ENCODE measurements at regions not wholly inside any gene's neighbourhood (a gene's known extent, or its start where the extent isn't known, plus 50 kb on each side); places are given as distances from the start of the nearest gene placed in this dataset.
A peak's percentile ranks its signal among the peaks of the same experiment; 100 is the strongest.
"Not testable (repeated sequence)": the region's sequence is repeated elsewhere in the genome, so short reads cannot be mapped to it uniquely, and the experiment has no call there.

DNA sequence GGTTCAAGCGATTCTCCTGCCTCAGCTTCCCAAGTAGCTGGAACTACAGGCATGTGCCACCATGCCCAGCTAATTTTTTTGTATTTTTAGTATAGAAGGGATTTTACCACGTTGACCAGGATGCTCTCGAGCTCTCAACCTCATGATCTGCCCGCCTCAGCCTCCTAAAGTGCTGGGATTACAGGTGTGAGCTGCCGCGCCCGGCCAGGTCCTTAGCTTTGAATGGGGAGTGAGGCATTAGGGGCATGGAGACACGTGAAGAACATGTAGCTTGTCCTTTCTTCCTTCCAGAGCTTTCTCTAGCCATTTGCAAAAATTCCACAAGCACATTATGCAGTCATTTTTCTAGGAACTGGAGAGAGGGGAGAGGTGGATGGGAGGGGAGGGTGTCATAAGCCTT lies 167.8 kb downstream of the TM9SF2 start:
- not testable (repeated sequence) for H3K27ac Mint-ChIP-seq

DNA sequence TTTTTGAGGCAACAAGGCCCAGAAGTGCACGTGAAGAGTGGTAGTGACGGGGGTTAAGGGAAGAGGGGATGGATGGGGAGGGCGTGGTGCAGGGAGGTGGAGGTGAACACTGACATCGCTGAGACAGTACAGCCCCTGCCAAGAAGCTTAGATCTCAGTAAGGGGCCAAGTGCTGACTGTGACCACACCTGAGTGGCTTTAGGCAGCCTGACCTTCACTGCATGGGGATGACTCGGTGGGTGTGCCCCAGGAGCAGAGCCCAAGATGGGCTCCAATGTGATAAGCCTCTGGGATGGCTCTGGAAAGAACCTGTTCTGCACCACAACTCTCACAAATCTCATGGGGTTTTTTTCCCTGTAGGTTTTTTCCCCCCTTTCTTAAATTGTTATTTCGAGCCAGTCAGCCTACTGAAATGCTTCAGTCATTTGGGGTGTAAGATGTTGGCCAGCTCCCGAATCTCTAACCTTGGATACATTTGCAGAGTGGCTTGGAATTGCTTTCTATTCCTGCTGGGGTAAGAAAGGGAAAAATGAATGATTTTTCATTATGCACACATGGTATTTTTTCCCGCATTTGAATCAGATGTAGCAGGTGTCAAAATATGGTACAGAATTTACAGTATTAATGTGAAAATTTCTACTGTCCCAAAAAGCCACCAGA lies 165.0 kb downstream of the TM9SF2 start:
- H3K27ac Mint-ChIP-seq = no peak overlapping the region
- H3K36me3 Mint-ChIP-seq (ENCODE audit: low read depth) = no peaks in the 10 kb centered on the region
- H3K27me3 Mint-ChIP-seq = no peaks in the 10 kb centered on the region

More for the DNA sequence above, 167.8 kb downstream of the TM9SF2 start:
- H3K4me1 Mint-ChIP-seq (ENCODE audit: low read depth); H3K36me3 Mint-ChIP-seq (ENCODE audit: low read depth); H3K27me3 Mint-ChIP-seq; H3K4me3 Mint-ChIP-seq; H3K9me3 Mint-ChIP-seq: not testable (repeated sequence)

DNA sequence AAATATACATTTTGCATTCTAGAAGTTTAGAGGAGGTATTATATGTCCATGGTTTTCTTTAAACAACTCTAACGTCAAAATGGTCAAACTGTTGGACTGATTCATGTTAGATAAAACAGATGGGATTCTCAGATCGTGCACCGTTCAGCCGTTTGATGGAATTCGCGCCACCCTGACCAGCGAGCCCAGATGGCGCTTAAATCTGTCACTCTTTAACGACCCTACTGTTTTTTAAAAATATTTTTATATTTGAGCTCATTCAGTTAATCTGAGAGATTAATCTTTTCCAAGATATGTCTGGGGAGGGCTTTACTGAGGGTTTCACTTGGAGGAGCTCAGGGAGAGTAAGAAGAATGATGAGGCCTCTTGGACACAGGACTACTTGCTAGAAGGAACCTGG lies 164.4 kb downstream of the TM9SF2 start:
- H3K36me3 Mint-ChIP-seq (ENCODE audit: low read depth) = no peaks in the 10 kb centered on the region
- H3K27me3 Mint-ChIP-seq = no peaks in the 10 kb centered on the region
- H3K4me1 Mint-ChIP-seq (ENCODE audit: low read depth) = no peaks in the 10 kb centered on the region
- no peaks in the 10 kb centered on the region for H3K9me3 Mint-ChIP-seq
- H3K27ac Mint-ChIP-seq = no peak overlapping the region
- H3K4me3 Mint-ChIP-seq = no peak overlapping the region

More for the DNA sequence above, 165.0 kb downstream of the TM9SF2 start:
- Mint-ChIP-seq H3K4me3 (no peak overlapping the region), H3K9me3 (no peaks in the 10 kb centered on the region), H3K4me1 (ENCODE audit: low read depth) (no peaks in the 10 kb centered on the region)

DNA sequence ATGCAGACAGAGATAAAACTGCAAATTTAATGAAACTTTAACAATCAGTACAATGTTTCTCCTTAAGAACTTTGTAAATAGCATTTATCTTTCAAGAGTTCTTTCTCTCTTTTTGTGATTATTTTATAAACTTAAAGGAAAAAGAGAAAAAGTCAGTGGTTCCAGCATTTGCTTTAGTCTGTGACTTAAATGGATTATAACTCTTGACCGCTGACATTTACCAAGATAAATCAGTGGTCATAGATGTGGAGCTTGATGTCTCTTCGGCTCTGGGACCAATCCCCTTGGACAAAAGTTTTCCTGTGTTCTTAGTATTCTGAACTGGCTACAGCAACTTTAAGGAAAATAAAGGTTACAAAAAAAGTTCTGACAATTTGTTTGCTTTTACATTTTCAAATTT lies 162.6 kb downstream of the TM9SF2 start:
- no peaks in the 10 kb centered on the region for H3K36me3 Mint-ChIP-seq (ENCODE audit: low read depth)
- H3K27ac Mint-ChIP-seq = no peak overlapping the region
- H3K9me3 Mint-ChIP-seq = no peaks in the 10 kb centered on the region
- H3K4me3 Mint-ChIP-seq = no peak overlapping the region
- peaks cover 5% of the 10 kb centered on the region for H3K27me3 Mint-ChIP-seq
- H3K4me1 Mint-ChIP-seq (ENCODE audit: low read depth) = peaks cover 6% of the 10 kb centered on the region

DNA sequence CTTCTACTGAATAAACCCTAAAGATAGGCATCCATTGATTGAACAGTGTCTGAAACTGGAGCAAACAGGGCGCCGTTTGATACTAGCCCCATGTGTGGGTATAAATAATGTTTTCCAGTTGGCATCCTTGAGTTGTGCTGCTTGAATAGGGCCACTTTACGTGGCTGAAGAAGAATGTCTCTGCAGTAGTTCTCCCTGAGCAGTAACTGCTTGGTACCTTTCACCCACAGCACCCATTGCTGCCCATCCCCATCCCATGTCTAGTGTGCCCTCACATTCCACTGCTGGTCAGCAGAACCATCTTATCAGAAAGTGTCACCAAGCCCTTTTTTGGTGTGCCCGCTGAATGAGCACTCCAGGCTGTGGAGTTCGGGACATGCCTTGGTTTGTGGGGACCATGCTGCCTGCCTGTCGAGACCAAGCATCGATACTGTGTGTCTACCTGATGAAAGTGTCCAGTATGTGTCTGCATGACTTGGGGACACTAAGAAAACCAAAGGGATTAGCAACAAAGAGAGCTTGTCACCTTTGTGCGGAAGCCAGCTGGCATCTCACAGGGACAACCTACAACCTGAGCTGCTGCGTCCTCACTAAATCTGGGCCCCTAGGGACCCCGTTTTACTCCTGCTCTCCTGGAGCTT lies 162.0 kb downstream of the TM9SF2 start:
- no peaks in the 10 kb centered on the region for H3K36me3 Mint-ChIP-seq (ENCODE audit: low read depth)
- peaks cover 11% of the 10 kb centered on the region for H3K4me1 Mint-ChIP-seq (ENCODE audit: low read depth)
- H3K27ac Mint-ChIP-seq = no peak overlapping the region
- H3K27me3 Mint-ChIP-seq = peaks cover 5% of the 10 kb centered on the region
- H3K4me3 Mint-ChIP-seq = no peak overlapping the region
- H3K9me3 Mint-ChIP-seq = no peaks in the 10 kb centered on the region

DNA sequence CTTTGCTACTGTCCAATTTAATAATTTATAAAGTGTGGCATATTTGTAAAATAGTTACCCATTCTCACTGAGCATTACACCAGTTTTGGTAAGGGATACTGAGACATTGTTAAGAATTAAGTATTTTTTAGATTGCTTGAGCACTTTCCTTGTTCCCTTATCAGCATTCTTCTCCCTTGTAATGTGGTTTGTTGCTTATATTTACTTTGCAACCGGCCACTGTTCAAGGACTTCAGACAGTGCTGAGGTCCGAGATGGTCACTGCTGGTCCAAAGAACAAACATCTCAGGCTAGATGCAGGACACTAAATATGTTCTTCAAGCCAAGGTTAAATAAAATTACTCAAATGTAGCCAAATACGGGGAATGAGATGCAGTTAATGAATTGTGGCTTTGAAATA lies 161.4 kb downstream of the TM9SF2 start:
- Mint-ChIP-seq H3K4me1 (ENCODE audit: low read depth) (peaks cover 15% of the 10 kb centered on the region), H3K27ac (no peak overlapping the region), H3K4me3 (no peak overlapping the region), H3K27me3 (peaks cover 5% of the 10 kb centered on the region), H3K9me3 (no peaks in the 10 kb centered on the region), H3K36me3 (ENCODE audit: low read depth) (no peaks in the 10 kb centered on the region)

DNA sequence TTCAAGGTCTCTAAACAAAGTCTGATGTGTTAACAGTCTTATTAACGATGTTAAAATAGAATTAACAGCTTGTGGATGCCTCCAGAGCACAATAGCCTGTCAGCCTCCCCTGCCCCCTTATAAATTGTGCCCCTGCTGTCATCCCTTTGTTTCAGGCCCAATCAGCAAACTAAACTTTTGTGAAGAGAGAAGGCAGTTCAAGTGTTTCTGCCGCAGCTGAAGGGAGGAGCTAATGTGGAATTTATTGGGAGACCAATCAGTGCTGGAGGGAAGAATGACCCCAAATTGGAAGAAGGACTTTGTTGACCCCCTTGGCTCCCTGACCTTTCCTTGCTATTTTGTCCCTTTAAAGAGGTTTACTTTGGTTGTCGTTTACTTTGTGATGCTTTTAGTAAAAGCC lies 160.5 kb downstream of the TM9SF2 start:
- peaks cover 5% of the 10 kb centered on the region for H3K27me3 Mint-ChIP-seq
- H3K4me1 Mint-ChIP-seq (ENCODE audit: low read depth) = peaks cover 24% of the 10 kb centered on the region
- no peaks in the 10 kb centered on the region for H3K36me3 Mint-ChIP-seq (ENCODE audit: low read depth)
- no peak overlapping the region for H3K4me3 Mint-ChIP-seq
- no peak overlapping the region for H3K27ac Mint-ChIP-seq
- H3K9me3 Mint-ChIP-seq = no peaks in the 10 kb centered on the region

DNA sequence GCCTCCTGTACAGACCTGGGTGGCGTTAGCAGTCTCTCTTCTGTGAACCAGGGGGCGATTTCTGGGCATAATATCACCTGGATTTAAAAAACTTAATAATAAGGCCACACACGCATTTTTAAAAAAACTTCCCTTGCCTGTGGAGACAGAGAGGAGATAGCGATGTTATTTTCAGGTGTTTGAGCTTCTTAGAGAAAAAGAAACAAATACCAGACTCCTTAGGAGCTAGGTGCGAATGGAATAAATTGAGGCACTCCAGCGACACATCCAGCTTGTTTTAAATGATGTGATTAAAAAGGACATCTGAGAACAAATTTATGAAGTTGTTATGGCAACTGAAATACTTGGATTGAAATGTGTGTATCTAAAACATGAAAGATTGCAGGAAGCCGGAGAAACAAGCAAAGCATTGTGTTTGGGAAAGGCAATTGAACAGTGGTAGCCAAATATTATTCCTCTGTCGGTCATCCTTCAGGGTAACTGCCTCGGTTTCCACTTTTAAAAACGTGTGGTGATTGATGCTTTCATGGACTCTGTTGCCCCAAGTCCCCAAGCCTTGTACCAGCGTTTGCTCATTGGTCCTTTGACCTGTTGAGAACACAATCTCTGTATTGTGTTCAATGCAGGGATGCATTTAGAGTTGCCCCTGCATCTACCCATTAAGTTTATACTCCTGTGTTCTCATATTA lies 158.7 kb downstream of the TM9SF2 start:
- H3K4me3 Mint-ChIP-seq = no peak overlapping the region

DNA sequence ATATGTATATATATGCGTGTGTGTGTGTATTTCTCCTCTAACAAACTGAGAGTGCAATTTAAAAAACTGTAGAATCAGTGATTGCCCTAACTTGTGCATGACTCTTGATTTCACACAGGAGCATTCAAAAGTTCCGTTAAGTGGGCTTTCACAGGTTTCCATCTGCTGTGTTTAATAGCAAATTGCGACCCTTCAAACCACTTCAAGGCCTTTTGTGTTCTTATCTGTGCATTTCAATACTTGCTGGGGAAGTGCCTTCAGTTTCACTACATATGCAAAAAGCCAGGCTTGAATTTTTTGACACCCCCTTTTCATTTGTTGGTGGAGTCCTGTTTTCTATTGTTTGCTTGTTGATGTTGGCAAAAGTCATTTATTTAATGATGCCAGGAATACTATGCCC lies 158.0 kb downstream of the TM9SF2 start:
- Mint-ChIP-seq H3K9me3 (no peaks in the 10 kb centered on the region), H3K27ac (no peak overlapping the region), H3K4me3 (no peak overlapping the region), H3K36me3 (ENCODE audit: low read depth) (no peaks in the 10 kb centered on the region), H3K27me3 (peaks cover 5% of the 10 kb centered on the region), H3K4me1 (ENCODE audit: low read depth) (peaks cover 41% of the 10 kb centered on the region)

More for the DNA sequence above, 158.7 kb downstream of the TM9SF2 start:
- no peaks in the 10 kb centered on the region for H3K9me3 Mint-ChIP-seq
- H3K27ac Mint-ChIP-seq = no peak overlapping the region
- H3K36me3 Mint-ChIP-seq (ENCODE audit: low read depth) = no peaks in the 10 kb centered on the region
- H3K27me3 Mint-ChIP-seq = peaks cover 5% of the 10 kb centered on the region
- peaks cover 41% of the 10 kb centered on the region for H3K4me1 Mint-ChIP-seq (ENCODE audit: low read depth)

DNA sequence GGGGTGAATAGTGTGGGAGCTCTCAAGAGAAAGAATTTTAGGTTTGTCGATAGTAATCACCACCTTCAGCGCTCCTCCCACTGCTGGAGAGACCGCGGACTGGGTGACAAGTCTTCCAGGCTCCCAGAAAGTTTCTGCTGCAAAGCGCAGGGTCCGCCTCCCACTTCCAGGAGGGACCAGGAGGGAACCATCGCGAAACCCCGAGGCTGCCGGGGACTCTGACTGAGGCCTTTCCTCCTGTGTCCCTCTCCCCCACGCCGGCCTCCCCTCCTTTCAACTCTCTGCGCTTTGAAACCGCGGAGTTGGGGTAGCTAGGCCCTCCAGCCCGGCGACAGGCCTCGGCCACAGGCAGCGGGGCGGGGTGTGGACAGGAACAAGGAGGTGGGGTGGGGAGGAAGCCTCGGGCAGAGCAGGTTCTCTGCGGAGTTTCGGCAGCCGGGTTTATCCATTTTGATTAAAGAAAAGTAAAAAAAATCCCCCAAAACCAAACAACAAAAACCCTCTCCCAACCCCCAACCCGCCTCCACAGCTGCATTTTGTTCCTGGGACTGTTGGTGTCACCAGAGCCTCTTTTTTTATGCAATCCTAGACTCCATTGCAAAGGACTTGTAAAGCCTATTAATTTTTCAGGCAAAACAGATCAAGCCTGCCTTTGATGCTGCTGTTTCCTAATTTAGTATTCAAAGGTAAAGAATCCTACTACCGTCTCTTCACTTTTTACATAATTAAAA lies 157.2 kb downstream of the TM9SF2 start:
- Mint-ChIP-seq H3K4me1 (ENCODE audit: low read depth) (peaks cover 41% of the 10 kb centered on the region), H3K9me3 (no peaks in the 10 kb centered on the region), H3K27ac (peak overlapping the region; percentile 69), H3K36me3 (ENCODE audit: low read depth) (no peaks in the 10 kb centered on the region), H3K4me3 (peak overlapping the region; percentile 74), H3K27me3 (peaks cover 5% of the 10 kb centered on the region)

DNA sequence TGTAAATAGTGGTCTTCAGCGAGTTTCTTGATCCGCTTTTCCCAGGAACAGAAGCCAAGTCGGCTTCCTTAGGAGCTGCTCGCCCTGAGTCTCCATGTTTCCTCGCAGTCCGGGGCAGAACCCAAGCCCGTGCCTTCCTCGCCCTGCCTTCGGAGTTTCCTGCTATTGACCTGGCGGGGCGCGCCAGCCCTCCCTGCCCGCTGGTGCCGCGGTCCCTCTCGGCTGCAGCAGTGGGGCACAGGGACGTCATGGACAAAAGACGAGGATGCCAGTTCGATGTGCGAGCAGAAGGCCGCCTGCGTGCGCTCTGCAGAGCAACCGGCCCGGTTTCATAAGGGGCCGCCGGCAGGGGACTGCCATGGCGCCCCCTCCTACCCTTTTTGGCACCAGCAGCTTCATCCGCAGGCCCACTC lies 156.6 kb downstream of the TM9SF2 start:
- no peaks in the 10 kb centered on the region for H3K9me3 Mint-ChIP-seq
- H3K4me1 Mint-ChIP-seq (ENCODE audit: low read depth) = peaks cover 41% of the 10 kb centered on the region
- H3K36me3 Mint-ChIP-seq (ENCODE audit: low read depth) = no peaks in the 10 kb centered on the region
- peak overlapping the region; percentile 74 for H3K4me3 Mint-ChIP-seq
- peaks cover 5% of the 10 kb centered on the region for H3K27me3 Mint-ChIP-seq
- H3K27ac Mint-ChIP-seq = peak overlapping the region; percentile 69

DNA sequence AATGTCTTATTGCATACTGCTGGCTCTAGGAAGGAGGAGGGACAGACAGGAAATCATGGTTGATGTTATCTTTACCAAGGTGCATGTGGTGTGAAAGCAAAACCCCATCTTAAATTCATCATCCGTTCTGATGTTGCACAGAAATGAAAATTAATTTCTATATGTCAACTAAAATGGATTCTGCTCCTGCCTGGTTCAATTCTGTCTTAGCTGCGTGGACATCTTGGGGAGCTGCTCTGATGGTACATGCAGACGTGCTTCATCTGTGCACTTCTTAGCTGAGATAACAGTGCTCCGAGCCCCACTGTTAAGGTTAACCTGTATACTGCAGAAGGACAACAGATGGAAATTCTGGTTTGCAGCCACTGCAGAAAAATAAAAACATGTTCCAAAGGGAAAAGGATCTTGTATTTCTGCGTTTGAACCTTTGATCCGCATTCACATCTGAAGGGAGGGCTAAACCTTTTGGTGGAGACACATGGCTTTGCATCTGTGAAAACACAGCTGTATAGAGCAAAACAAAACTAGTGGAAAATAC lies 155.6 kb downstream of the TM9SF2 start:
- peak overlapping the region; percentile 54 for H3K4me3 Mint-ChIP-seq
- H3K27ac Mint-ChIP-seq = peak overlapping the region; percentile 37
- H3K4me1 Mint-ChIP-seq (ENCODE audit: low read depth) = peaks cover 41% of the 10 kb centered on the region
- H3K36me3 Mint-ChIP-seq (ENCODE audit: low read depth) = no peaks in the 10 kb centered on the region
- no peaks in the 10 kb centered on the region for H3K9me3 Mint-ChIP-seq
- H3K27me3 Mint-ChIP-seq = peaks cover 5% of the 10 kb centered on the region

DNA sequence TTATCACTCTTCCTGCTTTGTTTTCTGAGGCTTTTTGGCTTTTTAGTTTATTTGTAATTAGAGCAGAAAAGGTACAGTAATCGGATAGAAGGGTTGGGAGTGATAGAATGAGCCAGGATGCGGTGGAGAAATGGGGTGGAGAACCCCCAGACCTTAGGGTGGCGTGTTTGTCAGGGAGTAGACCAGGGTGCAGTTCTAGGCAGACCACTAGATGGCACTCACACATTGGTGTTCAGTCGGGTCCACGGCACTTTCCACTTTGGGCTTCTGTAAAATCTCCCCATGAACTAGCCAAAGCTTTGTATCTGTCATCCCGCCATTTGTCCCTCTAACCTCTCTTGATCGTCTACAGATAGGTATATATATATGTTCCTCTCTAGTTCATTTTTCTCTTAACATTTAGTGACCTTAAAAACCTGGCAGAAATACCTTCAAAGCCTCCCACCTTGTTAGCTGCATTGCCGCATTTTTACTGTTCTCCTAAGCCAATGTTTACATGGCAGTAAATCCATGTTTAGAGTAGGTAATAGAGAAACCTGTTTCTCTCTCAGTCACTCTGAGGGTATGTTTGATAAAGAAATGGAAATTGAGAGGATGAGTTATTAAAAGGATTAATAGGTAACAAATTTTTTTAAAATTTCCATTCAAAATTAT lies 154.9 kb downstream of the TM9SF2 start:
- Mint-ChIP-seq H3K27me3 (peaks cover 5% of the 10 kb centered on the region), H3K9me3 (no peaks in the 10 kb centered on the region), H3K4me1 (ENCODE audit: low read depth) (peaks cover 41% of the 10 kb centered on the region), H3K36me3 (ENCODE audit: low read depth) (no peaks in the 10 kb centered on the region), H3K27ac (peak overlapping the region; percentile 28), H3K4me3 (peak overlapping the region; percentile 54)

DNA sequence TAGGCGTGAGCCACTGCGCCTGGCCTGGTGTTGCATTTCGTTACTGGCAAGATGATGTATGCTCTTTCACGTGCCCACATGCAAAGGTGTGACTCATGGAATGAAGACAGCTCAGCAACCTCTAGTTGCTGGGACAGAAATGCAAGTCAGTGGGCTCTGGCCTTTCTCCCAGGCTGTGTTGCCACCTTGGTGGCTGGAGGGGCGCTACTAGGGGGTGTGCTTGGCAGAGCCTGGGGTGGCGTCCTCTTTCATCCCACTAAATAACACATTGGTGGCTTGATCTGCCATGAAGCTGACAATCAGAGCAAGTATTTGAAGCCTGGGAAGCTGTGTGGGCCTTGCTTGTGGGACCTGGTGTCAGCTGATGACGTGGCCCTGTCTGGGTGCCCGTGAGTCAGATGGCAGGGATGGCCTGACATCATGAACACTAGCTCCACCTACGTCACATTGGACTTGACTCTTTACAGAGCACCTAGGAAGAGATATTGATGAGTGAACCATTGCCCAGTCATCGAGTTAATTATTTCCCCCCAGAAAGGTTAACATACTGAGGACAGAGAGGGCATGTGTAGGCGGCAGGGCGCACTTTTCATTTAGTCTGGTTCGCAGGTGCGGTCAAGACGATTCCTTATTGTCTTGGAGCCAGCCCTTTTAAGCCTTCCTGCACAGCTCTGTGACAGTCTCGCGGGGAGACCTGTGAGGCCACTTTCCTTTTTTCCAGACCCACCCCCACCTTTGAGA lies 154.2 kb downstream of the TM9SF2 start:
- H3K36me3 Mint-ChIP-seq (ENCODE audit: low read depth) = no peaks in the 10 kb centered on the region
- H3K4me1 Mint-ChIP-seq (ENCODE audit: low read depth) = peaks cover 41% of the 10 kb centered on the region
- H3K4me3 Mint-ChIP-seq = peak overlapping the region; percentile 38
- peaks cover 4% of the 10 kb centered on the region for H3K27me3 Mint-ChIP-seq
- no peaks in the 10 kb centered on the region for H3K9me3 Mint-ChIP-seq
- H3K27ac Mint-ChIP-seq = peak overlapping the region; percentile 36
